GM23248 (cell line): ENCODE measurements at regions not wholly inside any gene's neighbourhood (a gene's known extent, or its start where the extent isn't known, plus 50 kb on each side); places are given as distances from the start of the nearest gene placed in this dataset.

Experiments
- DNase-seq: peaks from one replicate; pipeline ENCODE4 v3.0.0-alpha.2; 2015
- H2AFZ ChIP-seq: fragments of 200-600 bp; sonication (generic); 2 replicates; pipeline ENCODE4 v1.6.1; 2016; ENCODE audit warnings: antibody characterized with exemption
- H3F3A ChIP-seq: fragments of 200-600 bp; sonication (generic); 2 replicates; pipeline ENCODE4 v1.6.1; 2016; ENCODE audit warnings: mild to moderate bottlenecking, antibody characterized with exemption, mixed run types; ENCODE audit not compliant: insufficient read depth
- H3K27ac ChIP-seq: fragments of 200-600 bp; sonication (generic); 2 replicates; pipeline ENCODE4 v1.5.1; 2016; ENCODE audit warnings: mild to moderate bottlenecking
- H3K27me3 ChIP-seq: fragments of 200-600 bp; sonication (generic); replicated peaks from 2 replicates; pipeline ENCODE4 v1.6.1; 2016; ENCODE audit warnings: mild to moderate bottlenecking; ENCODE audit not compliant: insufficient read depth
- H3K36me3 ChIP-seq: fragments of 200-600 bp; sonication (generic); 2 replicates; pipeline ENCODE4 v1.6.1; 2016; ENCODE audit warnings: low read depth, mild to moderate bottlenecking
- H3K4me1 ChIP-seq: fragments of 200-600 bp; sonication (generic); 2 replicates; pipeline ENCODE4 v1.6.1; 2016; ENCODE audit warnings: mild to moderate bottlenecking; ENCODE audit not compliant: insufficient read depth
- H3K4me2 ChIP-seq: fragments of 200-600 bp; sonication (generic); one replicate; pipeline ENCODE4 v1.6.1; 2016; ENCODE audit warnings: mild to moderate bottlenecking; ENCODE audit not compliant: unreplicated experiment
- H3K4me3 ChIP-seq: fragments of 200-600 bp; sonication (generic); 2 replicates; pipeline ENCODE4 v1.5.1; 2016; ENCODE audit warnings: mild to moderate bottlenecking
- H3K79me2 ChIP-seq: fragments of 200-600 bp; sonication (generic); 2 replicates; pipeline ENCODE4 v1.6.1; 2016; ENCODE audit warnings: mild to moderate bottlenecking; ENCODE audit not compliant: insufficient read depth
- H3K9ac ChIP-seq: fragments of 200-600 bp; sonication (generic); 2 replicates; pipeline ENCODE4 v1.6.1; 2016; ENCODE audit warnings: mild to moderate bottlenecking
- H3K9me2 ChIP-seq: fragments of 200-600 bp; sonication (generic); 2 replicates; pipeline ENCODE4 v1.6.1; 2016; ENCODE audit warnings: mixed run types, mild to moderate bottlenecking, moderate library complexity; ENCODE audit not compliant: insufficient read depth
- H3K9me3 ChIP-seq: fragments of 200-600 bp; sonication (generic); one replicate; pipeline ENCODE4 v1.6.1; 2017; ENCODE audit warnings: low read depth
- H4K20me1 ChIP-seq: fragments of 200-600 bp; sonication (generic); 2 replicates; pipeline ENCODE4 v1.6.0; 2016; ENCODE audit not compliant: insufficient read depth
- EZH2 ChIP-seq: fragments of 200-600 bp; sonication (generic); IDR thresholded peaks from 2 replicates; pipeline ENCODE4 v1.6.1; 2018; ENCODE audit warnings: antibody characterized with exemption, mild to moderate bottlenecking; ENCODE audit not compliant: insufficient read depth, poor library complexity, severe bottlenecking
- EZH2phosphoT487 ChIP-seq: fragments of 200-600 bp; sonication (generic); IDR thresholded peaks from 2 replicates; pipeline ENCODE4 v1.6.1; 2018; ENCODE audit warnings: antibody characterized with exemption, moderate library complexity, mild to moderate bottlenecking, low read depth; ENCODE audit not compliant: insufficient read depth
- WGBS, 2 experiments: methylation state at CpG; one replicate each; pipeline ENCODE4 v1.1.6; 2015 to 2017; ENCODE audit warnings: low lambda C conversion rate in 2 of 2, low coverage in 1 of 2; ENCODE audit errors: missing lambda C conversion rate in 2 of 2; 5-methylcytosine and 5-hydroxymethylcytosine counted together
- in situ Hi-C: fragments of 300-500 bp; cut with MboI; formaldehyde crosslinking; loops from 2 replicates; pipeline ENCODE4 v1.15.0; 2020

DNA sequence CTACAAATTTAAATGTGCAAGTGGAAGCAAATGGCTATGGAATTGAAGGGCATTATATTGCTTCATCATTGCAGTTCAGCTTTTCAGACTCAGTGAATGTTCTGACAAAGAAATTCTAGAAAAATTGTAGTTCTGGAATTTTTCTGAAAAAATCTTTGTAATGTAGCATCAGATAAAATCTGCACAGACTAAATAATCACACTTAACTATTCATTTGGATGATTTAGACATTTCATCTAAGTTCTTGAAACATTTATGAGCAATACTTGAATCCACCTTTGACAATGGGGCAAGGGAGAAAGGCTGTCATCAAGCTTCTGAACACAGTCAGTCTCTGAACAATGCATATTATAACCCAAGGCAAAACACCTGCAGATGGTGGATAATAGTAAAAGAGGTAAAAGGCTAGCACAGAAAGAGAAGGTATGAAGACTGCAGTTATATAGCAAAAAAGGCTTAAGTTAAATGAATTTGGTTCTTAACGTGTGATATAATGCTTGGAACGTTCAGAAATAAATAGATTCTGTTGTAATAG, 1352.0 kb upstream of the NUDT12 start:
- Histone ChIP-seq H3K4me2 (no peak overlapping the region), H3K4me3 (no peak overlapping the region), H3F3A (no peaks in the 10 kb centered on the region), H4K20me1 (no peaks in the 10 kb centered on the region), H3K27me3 (no peaks in the 10 kb centered on the region), H3K9ac (no peak overlapping the region), H3K9me3 (no peaks in the 10 kb centered on the region), H2AFZ (no peak overlapping the region), H3K9me2 (no peaks in the 10 kb centered on the region), H3K36me3 (no peaks in the 10 kb centered on the region), H3K27ac (no peak overlapping the region), H3K79me2 (no peaks in the 10 kb centered on the region), H3K4me1 (no peaks in the 10 kb centered on the region)
- in situ Hi-C loops = no loop called here
- DNase-seq = no peak
- WGBS, 2 experiments = 9 to 14% methylated on average over 2 of the region's 2 CpGs
- TF ChIP-seq EZH2phosphoT487 = no peak
- TF ChIP-seq EZH2 = no peak

DNA sequence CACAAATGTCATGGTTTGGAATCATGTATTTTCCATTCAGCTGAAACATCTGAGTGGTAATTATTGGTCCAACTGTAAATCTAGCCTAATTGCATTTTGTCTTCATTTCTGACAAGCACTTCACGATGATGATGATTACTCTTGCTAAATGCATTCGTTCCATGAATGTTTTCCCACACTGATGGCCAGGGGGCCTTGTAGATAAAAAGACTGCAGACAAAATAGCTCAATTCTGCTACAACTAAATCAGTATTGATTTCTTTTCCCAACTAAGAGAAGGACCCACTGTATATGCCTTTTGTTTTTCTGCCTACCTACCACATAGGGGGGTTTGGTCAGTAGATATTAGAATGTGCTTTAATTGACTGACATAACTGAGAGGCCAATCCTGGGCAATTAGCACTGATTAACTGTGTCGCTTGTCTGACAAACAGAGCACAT, 1351.3 kb upstream of the NUDT12 start:
- Histone ChIP-seq H3K9me2 (no peaks in the 10 kb centered on the region), H3K4me3 (no peak overlapping the region), H3K9me3 (no peaks in the 10 kb centered on the region), H3K27ac (no peak overlapping the region), H4K20me1 (no peaks in the 10 kb centered on the region), H3K27me3 (no peaks in the 10 kb centered on the region), H3K9ac (no peak overlapping the region), H3K4me1 (no peaks in the 10 kb centered on the region), H3K36me3 (no peaks in the 10 kb centered on the region), H3F3A (no peaks in the 10 kb centered on the region), H3K79me2 (no peaks in the 10 kb centered on the region), H3K4me2 (no peak overlapping the region), H2AFZ (no peak overlapping the region)
- no peak for TF ChIP-seq EZH2phosphoT487
- TF ChIP-seq EZH2 = no peak
- 4 to 5% methylated on average over 3 of the region's 3 CpGs for whole genome bisulfite sequencing, 2 experiments
- in situ Hi-C loops = no loop called here
- no peak for DNase-seq

DNA sequence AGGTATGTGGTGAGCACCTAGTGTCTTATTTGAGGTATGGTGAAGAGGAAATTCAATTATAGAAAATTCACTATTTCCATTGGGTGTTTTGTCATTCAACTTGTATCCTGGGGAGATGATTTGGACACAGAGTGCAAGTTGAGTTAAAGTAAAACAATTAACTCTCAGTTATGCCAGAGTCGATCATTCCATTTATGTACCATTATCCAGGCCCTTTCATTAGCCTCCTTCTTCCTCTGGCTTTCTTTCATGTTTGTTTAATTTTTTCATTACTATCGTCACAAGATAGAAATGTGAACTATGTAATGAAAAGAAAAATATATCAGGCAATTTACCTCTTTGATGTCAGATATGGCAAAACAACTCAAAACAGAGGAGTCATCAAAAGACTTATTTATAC, 1347.2 kb upstream of the NUDT12 start:
- DNase-seq = no peak
- no peak overlapping the region for H3K9ac ChIP-seq
- no peaks in the 10 kb centered on the region for H3K36me3 ChIP-seq
- H3K4me1 ChIP-seq = no peaks in the 10 kb centered on the region
- in situ Hi-C loops = no loop called here
- H2AFZ ChIP-seq = no peak overlapping the region
- 13 to 15% methylated on average over 2 of the region's 2 CpGs for WGBS, 2 experiments
- no peak overlapping the region for H3K27ac ChIP-seq
- TF ChIP-seq EZH2phosphoT487 (no peak), EZH2 (no peak)
- no peak overlapping the region for H3K4me3 ChIP-seq
- no peaks in the 10 kb centered on the region for H3K9me3 ChIP-seq
- no peaks in the 10 kb centered on the region for H3K79me2 ChIP-seq
- H3K27me3 ChIP-seq = no peaks in the 10 kb centered on the region
- no peaks in the 10 kb centered on the region for H3K9me2 ChIP-seq
- H3K4me2 ChIP-seq = no peak overlapping the region
- H3F3A ChIP-seq = no peaks in the 10 kb centered on the region
- no peaks in the 10 kb centered on the region for H4K20me1 ChIP-seq

- no peak for TF ChIP-seq EZH2
- no peak for TF ChIP-seq EZH2phosphoT487
- in situ Hi-C loops = no loop called here
- no peaks in the 10 kb centered on the region for H4K20me1 ChIP-seq
- H3K4me2 ChIP-seq = no peak overlapping the region
- no peaks in the 10 kb centered on the region for H3K9me3 ChIP-seq
- no peak overlapping the region for H3K27ac ChIP-seq
- no peaks in the 10 kb centered on the region for H3K4me1 ChIP-seq
- H3K27me3 ChIP-seq = no peaks in the 10 kb centered on the region
- H3K9me2 ChIP-seq = no peaks in the 10 kb centered on the region
- H3F3A ChIP-seq = no peaks in the 10 kb centered on the region
- WGBS, 2 experiments = 8 to 10% methylated on average over 1 of the region's 1 CpG
- H2AFZ ChIP-seq = no peak overlapping the region
- no peaks in the 10 kb centered on the region for H3K36me3 ChIP-seq
- no peak overlapping the region for H3K9ac ChIP-seq
- H3K4me3 ChIP-seq = no peak overlapping the region
- no peaks in the 10 kb centered on the region for H3K79me2 ChIP-seq
- DNase-seq = no peak
These were observed 1342.0 kb upstream of the NUDT12 start for GRCh38 chr5:104904561-104904960.

- WGBS, 2 experiments = 20 to 23% methylated on average over 2 of the region's 2 CpGs
- Histone ChIP-seq H3K9me3 (no peaks in the 10 kb centered on the region), H3K79me2 (no peaks in the 10 kb centered on the region), H3F3A (no peaks in the 10 kb centered on the region), H3K27ac (no peak overlapping the region), H2AFZ (no peak overlapping the region), H4K20me1 (no peaks in the 10 kb centered on the region), H3K4me1 (no peaks in the 10 kb centered on the region), H3K27me3 (no peaks in the 10 kb centered on the region), H3K36me3 (no peaks in the 10 kb centered on the region), H3K9ac (no peak overlapping the region), H3K4me2 (no peak overlapping the region), H3K9me2 (no peaks in the 10 kb centered on the region), H3K4me3 (no peak overlapping the region)
- DNase-seq = no peak
- in situ Hi-C loops = no loop called here
- TF ChIP-seq EZH2phosphoT487 = no peak
- no peak for TF ChIP-seq EZH2
These were observed 1341.4 kb upstream of the NUDT12 start for GRCh38 chr5:104903941-104904340.
